RWPE2 (cell line): ENCODE measurements at regions not wholly inside any gene's neighbourhood (a gene's known extent, or its start where the extent isn't known, plus 50 kb on each side); places are given as distances from the start of the nearest gene placed in this dataset.

Source experiments
- ATAC-seq: fragments of 200-7000 bp; cut with Tn5 transposase; 3 replicates; pipeline ENCODE4 v1.9.1; 2021; ENCODE audit warnings: low read depth
- DNase-seq: peaks from one replicate; pipeline ENCODE4 v3.0.0-alpha.2; 2020; ENCODE audit warnings: low spot score
- H3K27ac ChIP-seq: fragments of 450-650 bp; 2 replicates; pipeline ENCODE4 v1.5.1; 2017; ENCODE audit warnings: mild to moderate bottlenecking; ENCODE audit not compliant: poor library complexity, severe bottlenecking
- H3K27me3 ChIP-seq: fragments of 250-450 bp; sonication (Bioruptor Pico); 2 replicates; pipeline ENCODE4 v1.5.1; 2021; ENCODE audit warnings: mild to moderate bottlenecking, moderate library complexity; ENCODE audit not compliant: insufficient read depth, poor library complexity, severe bottlenecking
- H3K36me3 ChIP-seq: fragments of 250-450 bp; sonication (Bioruptor Pico); 2 replicates; pipeline ENCODE4 v1.5.1; 2020; ENCODE audit warnings: low read depth, mild to moderate bottlenecking, moderate library complexity
- H3K4me1 ChIP-seq: fragments of 250-450 bp; sonication (Bioruptor Pico); 2 replicates; pipeline ENCODE4 v1.5.1; 2021; ENCODE audit warnings: mild to moderate bottlenecking, moderate library complexity; ENCODE audit not compliant: insufficient read depth, poor library complexity, severe bottlenecking
- H3K4me3 ChIP-seq: fragments of 250-450 bp; sonication (Bioruptor Pico); 2 replicates; pipeline ENCODE4 v1.5.1; 2021; ENCODE audit warnings: mild to moderate bottlenecking, moderate library complexity; ENCODE audit not compliant: severe bottlenecking
- H3K9me3 ChIP-seq: fragments of 250-450 bp; sonication (Bioruptor Pico); 2 replicates; pipeline ENCODE4 v1.5.1; 2021; ENCODE audit warnings: mild to moderate bottlenecking, moderate library complexity; ENCODE audit not compliant: severe bottlenecking
- TF ChIP-seq, protein P1 (sequence below): fragments of 450-650 bp; IDR thresholded peaks from one replicate; pipeline ENCODE4 v1.5.1; 2017; ENCODE audit warnings: mild to moderate bottlenecking, moderate library complexity; ENCODE audit not compliant: poor library complexity, severe bottlenecking

DNA sequence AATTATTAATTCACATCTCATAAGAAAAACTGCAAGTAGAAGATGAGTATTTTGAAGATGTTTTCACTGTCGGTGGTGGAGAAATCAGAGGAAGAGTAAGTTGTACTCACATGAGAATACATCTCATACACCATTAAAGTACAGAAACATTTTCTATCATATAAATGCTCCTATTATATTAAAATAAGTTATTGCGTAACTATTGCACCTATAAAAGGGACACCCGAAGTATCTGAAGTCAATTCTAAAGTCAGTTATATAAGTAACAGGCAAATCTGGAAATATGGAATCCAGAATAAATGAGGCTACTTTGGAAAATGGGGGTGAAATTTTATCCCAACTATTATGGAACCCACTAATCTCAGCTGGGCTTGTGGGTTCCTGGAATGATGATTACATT lies 103.3 kb downstream of the FAM76B start:
- no peaks in the 10 kb centered on the region for H3K27me3 ChIP-seq
- peaks cover 2% of the 10 kb centered on the region for H3K9me3 ChIP-seq
- DNase-seq (no peak), ATAC-seq (no peak)
- peaks cover 6% of the 10 kb centered on the region for H3K4me1 ChIP-seq
- no peak overlapping the region for H3K27ac ChIP-seq
- no peak overlapping the region for H3K4me3 ChIP-seq
- TF ChIP-seq, protein P1, sequence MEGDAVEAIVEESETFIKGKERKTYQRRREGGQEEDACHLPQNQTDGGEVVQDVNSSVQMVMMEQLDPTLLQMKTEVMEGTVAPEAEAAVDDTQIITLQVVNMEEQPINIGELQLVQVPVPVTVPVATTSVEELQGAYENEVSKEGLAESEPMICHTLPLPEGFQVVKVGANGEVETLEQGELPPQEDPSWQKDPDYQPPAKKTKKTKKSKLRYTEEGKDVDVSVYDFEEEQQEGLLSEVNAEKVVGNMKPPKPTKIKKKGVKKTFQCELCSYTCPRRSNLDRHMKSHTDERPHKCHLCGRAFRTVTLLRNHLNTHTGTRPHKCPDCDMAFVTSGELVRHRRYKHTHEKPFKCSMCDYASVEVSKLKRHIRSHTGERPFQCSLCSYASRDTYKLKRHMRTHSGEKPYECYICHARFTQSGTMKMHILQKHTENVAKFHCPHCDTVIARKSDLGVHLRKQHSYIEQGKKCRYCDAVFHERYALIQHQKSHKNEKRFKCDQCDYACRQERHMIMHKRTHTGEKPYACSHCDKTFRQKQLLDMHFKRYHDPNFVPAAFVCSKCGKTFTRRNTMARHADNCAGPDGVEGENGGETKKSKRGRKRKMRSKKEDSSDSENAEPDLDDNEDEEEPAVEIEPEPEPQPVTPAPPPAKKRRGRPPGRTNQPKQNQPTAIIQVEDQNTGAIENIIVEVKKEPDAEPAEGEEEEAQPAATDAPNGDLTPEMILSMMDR: no peak
- no peaks in the 10 kb centered on the region for H3K36me3 ChIP-seq

DNA sequence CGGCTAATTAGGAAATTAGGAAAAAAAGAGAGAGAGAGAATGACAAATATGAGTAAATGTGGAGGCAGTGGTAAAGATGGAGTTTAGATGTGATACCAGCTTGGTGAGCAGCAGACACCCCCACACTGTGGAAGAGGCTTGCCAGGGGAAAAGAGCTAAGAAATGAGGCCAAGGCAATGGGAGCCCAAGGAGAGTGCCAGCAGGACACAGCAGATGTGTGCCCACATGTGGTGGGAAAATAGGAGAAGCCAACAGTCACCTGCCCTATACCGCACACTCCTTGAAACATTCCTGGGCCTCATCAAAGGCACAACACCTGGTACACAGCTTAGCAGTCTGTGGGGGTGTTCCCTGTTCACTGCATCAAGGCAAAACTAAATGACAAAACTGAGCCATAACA lies 104.9 kb downstream of the FAM76B start:
- peaks cover 2% of the 10 kb centered on the region for H3K9me3 ChIP-seq
- peaks cover 16% of the 10 kb centered on the region for H3K4me1 ChIP-seq
- H3K27me3 ChIP-seq: no peaks in the 10 kb centered on the region
- H3K27ac ChIP-seq: no peak overlapping the region
- TF ChIP-seq, protein P1: no peak
- H3K36me3 ChIP-seq: no peaks in the 10 kb centered on the region
- ATAC-seq (no peak), DNase-seq (no peak)
- H3K4me3 ChIP-seq: no peak overlapping the region

DNA sequence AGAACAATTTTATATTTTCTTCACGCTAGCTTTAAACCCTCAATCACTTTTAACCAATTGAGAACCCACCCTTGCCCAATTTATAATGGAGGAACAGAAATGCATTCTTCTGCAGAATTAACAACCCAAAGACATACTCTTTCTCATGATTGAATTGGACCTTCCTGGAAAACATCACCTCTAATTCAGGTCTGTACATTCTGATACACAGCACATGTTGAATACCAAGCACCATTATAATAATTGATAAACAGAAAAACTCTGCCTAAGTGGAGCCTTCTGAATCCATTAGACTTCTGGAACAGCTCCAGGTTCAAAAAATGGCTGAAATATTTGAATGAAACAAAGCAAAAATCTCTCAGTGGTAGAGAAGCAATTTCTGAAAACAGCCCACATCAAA lies 105.4 kb downstream of the FAM76B start:
- peaks cover 16% of the 10 kb centered on the region for H3K4me1 ChIP-seq
- H3K27me3 ChIP-seq: no peaks in the 10 kb centered on the region
- ATAC-seq: no peak
- no peak for DNase-seq
- TF ChIP-seq, protein P1: no peak
- peaks cover 2% of the 10 kb centered on the region for H3K9me3 ChIP-seq
- H3K27ac ChIP-seq: no peak overlapping the region
- no peaks in the 10 kb centered on the region for H3K36me3 ChIP-seq
- no peak overlapping the region for H3K4me3 ChIP-seq

DNA sequence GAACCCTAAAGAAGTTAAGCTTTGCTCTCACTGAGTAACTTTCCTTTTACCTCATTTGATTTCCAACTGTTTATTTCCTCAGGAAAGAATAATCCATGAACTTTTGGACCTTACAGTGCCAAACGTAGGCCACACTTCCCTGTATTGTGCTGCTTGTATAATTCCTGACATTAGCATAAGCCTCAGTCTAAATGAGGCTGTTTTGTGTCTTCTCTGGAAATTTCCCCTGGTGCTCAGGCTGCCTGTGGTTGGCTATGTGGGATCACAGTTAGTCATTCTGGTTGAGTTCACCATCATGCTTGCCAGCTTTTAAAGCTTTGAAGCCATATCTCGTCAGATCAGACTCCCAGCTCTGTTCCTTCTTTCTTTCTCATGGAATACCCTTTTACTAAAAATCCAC lies 107.0 kb downstream of the FAM76B start:
- Histone ChIP-seq H3K27ac (no peak overlapping the region), H3K4me1 (peaks cover 10% of the 10 kb centered on the region), H3K27me3 (no peaks in the 10 kb centered on the region), H3K36me3 (no peaks in the 10 kb centered on the region), H3K9me3 (no peaks in the 10 kb centered on the region), H3K4me3 (no peak overlapping the region)
- TF ChIP-seq, protein P1: no peak
- no peak for DNase-seq
- no peak for ATAC-seq

DNA sequence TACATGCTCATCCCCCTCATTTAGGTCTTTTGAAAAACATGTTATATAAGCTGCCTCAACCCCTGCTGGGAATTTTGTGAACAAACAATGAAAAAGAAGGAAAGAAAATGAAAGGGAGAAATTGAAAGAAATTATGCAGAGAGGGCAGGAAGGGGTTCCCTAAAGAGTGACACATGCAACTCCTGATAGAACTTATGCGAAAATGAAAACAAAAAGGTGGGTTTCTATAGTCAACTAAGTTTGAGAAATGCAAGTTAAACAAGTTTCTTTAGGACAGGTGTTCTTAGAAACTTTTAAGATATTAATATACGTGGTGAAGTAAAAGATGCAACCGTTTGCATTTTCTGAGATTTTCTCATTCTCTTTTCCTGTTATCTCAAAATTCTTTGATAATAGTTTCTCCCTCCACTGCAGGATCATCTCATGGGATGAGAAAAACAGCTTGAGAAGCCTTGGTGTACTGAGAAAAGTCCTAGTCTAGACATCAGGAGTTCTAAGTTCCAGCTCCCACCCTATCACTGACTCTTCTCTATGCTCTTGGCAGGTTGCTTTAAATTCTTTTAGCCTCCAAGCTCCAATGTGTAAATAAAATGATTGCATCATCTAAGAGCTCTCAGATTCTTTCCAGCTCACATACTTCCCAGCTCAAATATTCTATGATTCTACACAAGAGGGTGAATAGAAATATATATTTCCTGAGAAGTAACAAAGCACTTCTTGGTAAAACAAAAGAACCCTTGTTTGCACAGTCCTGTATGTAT lies 109.2 kb downstream of the FAM76B start:
- ATAC-seq: peak; percentile 74; the same call in 2 of the 3 replicates
- Histone ChIP-seq H3K27ac (no peak overlapping the region), H3K4me1 (peaks cover 10% of the 10 kb centered on the region), H3K9me3 (no peaks in the 10 kb centered on the region), H3K27me3 (no peaks in the 10 kb centered on the region), H3K4me3 (no peak overlapping the region), H3K36me3 (no peaks in the 10 kb centered on the region)
- DNase-seq: no peak
- TF ChIP-seq, protein P1: no peak
